Stimulated activated CD4-positive, alpha-beta T cell treated with anti-CD3 and anti-CD28 coated beads, Interleukin-1b, Interleukin-23, amount 100 ng/mL, for 48 hours (primary cell): ENCODE measurements at regions not wholly inside any gene's neighbourhood (a gene's known extent, or its start where the extent isn't known, plus 50 kb on each side); places are given as distances from the start of the nearest gene placed in this dataset.
"Not testable (repeated sequence)": the region's sequence is repeated elsewhere in the genome, so short reads cannot be mapped to it uniquely, and the experiment has no call there.

ENCODE experiments used
- DNase-seq: peaks from one replicate; pipeline ENCODE4 v3.0.0-alpha.2; 2020

DNA sequence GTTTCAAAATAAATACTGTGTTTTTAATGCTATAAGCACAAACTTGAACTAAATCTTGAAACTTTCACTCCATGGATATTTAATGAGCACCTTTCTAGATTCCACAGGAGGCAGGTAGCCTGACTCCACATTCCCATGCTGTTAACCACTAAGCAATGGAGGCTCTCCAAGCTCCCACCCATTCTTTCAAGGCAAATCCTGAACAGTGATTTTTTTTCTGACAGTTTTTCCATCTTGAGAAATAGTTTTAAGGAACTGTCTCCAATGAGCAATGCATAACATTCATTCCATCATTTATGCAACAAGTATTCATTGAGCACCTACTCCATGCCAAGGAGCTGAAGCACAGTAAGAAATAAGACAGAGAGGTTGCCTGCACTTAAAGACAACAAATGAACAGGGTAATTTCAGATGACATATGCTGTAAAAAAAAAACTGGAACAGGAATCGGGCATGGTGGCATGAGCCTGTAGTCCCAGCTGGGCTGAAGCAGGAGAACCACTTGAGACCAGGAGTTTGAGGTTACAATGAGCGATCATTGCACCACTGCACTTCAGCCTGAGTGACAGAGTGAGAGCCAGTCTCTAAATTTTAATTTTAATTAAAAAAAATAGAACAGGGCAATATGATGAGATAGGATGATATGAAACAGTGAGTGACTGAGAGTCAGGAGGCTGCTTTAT lies 102.3 kb upstream of the CPSF6 start:
- no peak for DNase-seq

DNA sequence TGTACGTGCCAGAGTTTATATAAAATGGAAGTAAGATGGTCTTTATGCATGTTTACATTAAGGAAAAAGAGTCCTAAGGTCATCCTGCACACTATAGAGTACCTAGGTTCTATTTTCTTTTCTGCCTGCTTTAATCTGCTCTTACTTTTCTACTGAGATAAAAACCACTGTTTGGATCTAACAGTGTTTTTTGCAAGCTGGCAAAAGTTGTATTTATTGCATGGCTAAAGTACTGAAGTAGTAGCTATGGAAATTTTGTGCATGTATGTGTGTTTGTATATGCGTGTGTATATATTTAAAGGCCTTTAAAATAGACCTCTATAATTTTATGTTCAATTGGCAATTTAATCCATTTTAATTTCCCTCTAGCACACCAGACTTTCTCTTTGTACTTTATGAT lies 98.3 kb upstream of the CPSF6 start:
- no peak for DNase-seq

DNA sequence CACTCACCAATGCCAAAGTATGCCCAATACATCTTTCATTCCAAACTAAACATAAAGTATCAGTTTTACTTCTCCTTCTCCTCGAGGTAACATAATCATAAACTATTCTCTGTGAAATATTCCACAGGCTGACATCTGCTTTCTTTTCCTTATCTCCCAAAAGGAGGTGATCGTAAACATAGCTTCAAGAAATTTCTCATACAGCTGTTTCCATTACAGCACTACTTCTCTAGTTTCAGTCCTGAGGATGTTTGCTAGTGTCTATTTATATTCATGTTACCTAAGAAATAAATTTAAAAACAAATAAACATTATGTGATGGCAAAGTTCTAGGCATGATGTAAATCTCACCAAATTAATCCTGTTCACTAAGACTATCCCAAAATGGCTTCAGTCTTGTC lies 90.1 kb upstream of the CPSF6 start:
- DNase-seq: no peak

DNA sequence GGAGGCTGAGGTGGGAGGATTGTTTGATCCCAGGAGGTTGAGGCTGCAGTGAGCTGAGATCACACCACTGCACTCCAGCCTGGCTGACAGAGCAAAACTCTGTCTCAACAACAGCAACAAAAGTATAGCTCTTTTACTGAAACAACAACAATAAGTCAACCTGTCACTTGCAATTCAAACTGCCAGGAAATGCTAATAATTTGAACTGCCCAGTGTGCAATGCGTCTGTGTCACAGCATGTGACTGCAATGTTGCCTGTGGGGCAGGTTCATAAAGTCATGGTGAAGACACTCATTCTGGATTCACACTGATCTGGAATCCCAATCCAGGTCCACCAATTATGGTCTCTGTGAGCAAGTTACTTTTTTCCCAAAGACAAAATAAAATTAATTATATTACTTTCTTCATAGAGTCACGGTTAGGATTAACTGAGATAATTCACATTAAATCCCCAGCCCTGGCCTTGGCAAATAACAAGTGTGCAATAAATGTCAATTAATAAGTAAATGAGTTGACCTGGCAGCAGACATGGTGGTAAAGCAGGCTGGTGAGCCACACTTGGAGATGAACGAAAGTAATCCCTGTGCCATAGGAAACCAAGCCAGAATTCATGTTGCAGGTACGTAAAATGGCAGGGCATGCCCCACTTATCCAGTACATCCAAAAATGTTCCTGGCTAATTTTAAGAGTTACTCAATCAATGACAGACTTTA lies 89.1 kb upstream of the CPSF6 start:
- no peak for DNase-seq

DNA sequence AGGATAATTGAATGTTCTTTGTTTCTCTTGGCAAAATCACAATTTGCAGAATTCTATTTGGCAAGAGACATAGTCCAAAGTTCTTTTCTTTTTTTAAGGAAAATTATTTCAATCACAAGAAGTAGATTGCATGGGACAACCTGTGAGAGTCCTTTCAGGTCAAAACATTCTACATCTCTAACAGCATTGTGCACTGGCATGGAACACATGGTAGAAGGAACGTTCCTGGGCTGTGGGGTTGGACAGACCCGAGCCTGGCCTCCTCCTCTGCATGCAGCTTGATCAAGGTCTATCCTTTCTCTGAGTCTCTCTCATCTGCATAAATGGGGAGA lies 88.6 kb upstream of the CPSF6 start:
- DNase-seq: no peak

DNA sequence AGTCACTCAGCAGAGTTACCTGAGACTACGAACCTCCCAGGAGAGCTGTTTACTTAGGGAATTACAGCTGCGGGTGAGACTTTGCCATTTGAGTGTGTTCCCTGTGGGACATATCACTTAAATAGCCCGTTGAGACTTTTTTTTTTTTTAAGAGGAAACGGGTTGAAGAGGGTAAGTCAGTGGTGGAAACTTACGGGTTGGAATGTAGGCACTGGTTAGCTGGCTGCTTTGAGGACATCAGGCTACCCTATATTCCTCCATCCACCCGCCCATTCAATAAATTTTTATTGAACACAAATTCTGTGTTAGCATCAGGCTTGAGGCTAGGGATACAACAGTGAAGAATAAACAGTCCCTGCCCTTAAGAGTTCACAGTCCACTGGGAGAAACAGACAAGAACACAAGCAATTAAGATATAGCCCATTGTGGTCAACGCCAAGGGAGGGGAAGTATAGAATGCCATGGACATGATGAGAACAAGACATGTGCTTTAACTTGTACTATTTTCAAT lies 88.1 kb upstream of the CPSF6 start:
- no peak for DNase-seq

DNA sequence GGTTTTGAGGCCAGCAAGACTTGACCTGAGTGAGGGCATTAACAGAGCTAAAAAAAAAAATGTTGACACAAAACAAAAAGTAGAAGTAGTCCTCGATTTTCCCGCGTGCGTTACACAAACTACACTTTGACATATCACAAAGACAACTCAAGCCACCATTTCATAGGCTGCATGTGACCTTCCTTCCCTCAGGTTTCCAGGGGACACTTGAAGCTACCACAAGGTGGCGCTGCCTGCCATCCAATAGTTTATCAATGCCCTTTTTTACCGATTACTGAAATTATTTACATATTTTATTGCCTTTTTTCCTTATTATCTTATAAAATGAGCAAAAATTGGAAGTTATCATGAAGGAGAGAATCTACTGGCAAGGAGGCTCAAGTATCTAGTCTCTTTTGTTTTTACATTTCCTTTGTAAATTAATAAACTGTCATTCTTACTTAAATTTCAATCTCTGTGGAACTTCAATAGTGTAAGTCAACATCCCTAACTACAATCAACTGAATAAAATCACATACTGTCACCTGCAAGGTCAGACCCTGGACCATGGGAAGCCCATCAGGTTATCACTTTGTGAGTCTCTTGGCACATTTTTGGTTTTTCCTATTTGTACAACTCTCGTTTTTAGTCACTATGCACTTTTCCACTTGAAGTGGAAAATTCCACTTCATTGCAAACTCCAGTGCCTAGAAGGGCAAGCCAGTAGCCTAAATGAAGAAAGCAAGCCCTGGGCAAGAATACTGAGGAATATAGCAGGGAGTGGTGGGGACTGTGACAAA lies 84.6 kb upstream of the CPSF6 start:
- peak; percentile 77 for DNase-seq

DNA sequence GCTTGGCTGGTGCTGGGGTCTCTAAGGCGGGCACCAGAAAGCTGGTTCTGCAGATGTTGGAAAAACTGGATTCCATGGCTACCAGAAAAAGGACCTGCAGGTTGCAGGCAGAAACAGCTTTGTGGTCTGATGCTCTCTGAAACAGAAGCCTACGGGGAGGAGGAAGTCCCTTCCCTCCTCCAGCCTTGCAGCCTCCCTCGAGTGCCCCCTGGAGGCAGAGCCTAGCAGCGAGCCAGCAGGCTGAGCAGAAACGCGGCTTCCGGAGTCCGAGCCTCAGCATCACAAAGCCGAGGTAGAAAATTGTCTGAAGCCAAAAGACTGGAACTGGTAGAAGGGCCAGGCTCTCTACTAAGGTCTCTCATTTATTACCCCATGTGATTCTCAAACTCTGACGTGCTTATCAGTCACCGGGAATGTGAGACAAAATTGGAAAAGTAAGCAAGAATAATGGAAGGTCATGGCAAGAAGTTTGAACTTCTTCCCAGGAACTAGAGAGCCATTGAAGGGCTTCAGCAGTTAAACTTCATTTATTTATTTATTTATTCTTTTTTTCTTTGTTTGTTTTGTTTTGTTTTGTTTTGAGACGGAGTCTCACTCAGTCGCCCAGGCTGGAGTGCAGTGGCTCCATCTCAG lies 82.2 kb upstream of the CPSF6 start:
- DNase-seq: peak; percentile 92

DNA sequence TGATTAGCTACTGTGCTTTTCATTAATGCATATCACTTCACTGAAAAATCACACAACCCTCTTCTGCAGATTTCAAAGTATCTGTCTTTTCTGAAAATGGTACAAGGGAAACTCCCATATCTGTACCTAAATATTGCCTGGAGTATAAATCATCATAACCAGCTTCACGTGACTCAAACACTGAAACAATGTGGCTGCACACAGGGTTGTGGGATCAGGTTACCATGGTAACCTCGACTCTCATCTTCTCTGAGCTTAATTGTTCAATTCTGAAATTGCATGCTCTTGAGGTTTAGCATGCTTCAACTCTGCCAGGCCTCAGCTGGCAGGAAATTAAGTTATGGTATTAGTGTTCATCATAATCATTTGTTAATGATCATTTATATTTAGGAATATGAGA lies 77.5 kb upstream of the CPSF6 start:
- peak; percentile 69 for DNase-seq

DNA sequence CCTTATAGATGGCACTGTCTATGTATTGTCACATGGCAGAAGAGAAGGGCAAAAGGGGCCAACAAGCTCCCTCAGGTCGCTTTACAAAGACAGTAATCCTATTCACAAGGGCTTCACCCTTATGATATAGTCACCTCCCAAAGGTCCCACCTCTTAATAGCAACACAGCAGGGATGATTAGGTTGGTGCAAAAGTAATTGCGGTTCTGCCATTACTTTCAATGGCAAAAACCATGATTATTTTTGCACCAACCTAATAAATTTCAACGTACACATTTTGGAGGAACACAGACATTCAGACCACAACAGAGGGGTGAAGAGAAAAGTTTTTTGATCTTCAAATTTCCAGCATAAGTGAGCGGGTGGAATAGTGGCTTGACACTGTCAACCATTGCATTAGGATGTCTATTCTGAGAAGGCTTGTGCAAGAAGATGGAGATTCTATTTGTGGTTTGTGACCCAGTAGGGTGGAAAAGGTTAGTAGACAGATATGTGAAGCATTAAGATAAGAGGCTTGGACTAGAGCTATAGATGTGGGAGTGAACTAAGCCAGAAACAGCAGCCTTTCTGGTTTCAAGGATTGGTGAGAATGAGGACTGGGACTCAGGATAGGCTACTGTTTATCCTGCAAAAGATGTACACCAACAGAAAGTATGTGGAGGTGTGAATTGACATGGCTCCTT lies 75.5 kb upstream of the CPSF6 start:
- no peak for DNase-seq

DNA sequence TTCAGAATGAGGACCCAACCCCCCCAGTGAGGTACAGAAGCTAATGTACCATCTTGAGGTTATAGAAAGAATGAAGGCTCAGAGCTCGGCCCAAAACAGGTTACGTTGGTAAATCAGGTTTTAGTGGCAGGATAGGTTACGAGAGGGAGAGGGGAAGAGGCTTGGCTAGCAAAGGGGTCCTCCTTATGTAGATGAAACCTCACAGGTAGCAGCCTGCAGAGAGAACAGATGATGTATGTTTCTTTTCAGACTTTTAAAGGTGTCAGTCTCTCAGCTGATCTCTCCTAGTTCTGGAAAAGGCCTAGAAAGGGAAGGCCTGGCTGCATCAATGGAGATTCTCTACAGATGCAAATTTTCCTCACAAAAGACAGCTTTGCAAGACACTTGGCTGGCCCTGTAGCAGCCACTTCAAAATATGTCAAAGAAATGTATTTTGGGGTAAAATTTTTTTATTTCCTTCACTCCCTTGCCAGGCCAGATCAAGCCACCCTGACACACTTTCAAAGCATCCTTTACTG lies 71.7 kb upstream of the CPSF6 start:
- no peak for DNase-seq

DNA sequence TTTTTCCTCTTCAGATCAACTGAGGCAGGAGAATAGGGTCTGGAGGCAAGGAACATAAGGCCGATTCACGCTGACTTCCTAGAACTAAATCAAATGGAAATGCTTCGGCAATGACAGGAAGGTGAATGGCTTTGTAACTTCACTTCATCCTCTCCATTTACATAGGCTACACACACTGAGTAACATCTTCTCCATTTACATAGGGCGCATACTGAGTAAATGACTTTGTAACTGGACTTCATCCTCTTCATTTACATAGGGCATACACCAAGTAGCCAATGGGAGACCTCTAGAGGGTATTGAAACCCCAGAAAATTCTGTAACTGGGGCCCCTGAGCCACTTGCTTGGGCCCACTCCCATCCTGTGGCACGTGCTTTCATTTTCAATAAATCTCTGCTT lies 71.0 kb upstream of the CPSF6 start:
- DNase-seq: no peak

DNA sequence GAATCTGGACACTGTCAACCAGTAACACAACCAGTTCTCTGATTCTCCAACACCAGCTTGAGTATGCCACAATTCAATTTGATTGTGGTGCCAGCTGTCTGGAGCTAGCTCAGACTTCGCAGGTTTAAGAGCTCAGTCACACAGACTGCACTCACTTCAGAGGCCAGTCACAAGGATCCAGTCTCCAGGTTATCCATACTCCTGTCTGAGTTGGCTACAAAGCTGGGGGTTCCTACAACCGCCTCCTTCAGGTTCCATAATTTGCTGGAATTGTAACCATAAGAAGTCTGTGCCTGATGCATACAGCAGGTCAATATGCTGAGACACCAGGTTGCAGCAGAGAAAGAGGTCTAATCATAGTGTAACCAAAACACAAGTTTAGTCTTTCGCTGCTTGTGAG lies 70.5 kb upstream of the CPSF6 start:
- no peak for DNase-seq

DNA sequence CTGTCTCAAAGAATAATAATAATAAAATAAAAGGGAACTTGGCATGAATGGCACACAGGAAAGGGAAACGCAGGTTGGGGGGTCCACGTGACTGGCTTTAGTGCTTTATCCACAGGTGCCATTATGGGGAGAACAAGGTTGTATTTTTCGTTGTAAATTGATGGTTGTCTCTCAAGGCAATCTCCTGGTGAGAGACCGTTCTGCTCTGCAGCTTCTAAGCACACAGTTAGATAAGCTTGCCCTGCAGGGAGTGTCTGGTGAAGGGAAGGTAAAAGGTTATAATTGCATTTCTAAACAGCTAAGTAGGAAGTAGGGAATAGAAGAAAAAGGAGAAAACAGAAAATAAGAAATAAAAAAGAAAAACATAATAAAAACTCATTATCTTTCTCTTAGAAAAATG lies 69.1 kb upstream of the CPSF6 start:
- no peak for DNase-seq

DNA sequence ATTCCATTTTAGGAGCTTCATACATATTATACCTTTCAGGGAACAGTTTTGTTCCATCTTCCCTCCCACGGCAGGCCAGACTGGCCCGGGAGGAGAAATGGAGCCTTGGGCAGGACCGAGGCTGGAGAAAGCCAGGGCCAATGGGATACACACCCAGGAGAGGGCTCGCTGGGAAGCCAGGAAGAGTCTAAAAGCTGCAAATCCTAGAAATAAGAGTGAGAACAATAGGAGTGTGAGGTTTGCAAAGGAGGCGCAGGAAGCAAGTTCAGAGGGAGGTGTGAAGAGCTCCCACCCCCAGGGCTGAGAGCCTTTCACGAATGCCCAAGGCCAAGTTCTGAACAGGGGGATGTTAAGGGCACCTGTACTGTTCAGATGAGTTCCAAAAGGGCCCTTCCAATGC lies 67.5 kb upstream of the CPSF6 start:
- no peak for DNase-seq

DNA sequence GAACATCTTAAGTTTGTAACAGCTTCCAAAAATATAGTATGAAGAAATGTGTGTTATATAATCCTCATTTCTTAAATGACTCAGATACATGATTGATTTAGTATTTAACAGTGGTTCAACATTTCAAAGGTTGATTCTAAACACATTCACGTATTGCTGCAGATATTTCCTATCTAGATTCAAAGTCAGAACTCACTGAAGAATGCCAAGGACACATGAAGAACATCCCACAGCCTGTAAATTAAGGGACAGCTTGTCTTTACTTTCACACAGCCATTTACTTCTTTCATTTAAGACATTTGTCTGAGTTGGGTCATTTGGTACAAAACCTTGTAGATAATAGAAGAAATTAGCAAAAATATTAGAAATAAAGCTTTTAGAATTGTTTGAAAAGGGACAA lies 66.9 kb upstream of the CPSF6 start:
- no peak for DNase-seq

DNA sequence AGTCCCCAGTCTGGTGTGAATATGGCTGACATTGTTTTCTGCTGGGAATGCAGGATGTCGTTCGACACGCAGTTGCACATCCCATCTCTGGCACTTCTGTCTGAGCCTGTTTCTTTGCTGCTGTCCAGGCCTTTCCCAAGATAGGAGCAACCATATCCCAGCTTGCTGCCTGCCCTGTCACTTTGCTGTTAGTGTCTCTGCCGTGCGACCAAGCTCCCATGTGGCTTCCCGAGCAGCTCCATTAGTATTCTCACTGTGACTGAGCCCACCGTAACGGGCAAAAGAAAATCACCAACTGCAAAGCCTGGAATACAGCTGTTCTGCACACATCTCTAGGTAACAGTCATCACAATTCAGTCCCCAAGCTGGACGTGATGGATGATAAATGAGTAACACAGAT lies 66.0 kb upstream of the CPSF6 start:
- DNase-seq: no peak

DNA sequence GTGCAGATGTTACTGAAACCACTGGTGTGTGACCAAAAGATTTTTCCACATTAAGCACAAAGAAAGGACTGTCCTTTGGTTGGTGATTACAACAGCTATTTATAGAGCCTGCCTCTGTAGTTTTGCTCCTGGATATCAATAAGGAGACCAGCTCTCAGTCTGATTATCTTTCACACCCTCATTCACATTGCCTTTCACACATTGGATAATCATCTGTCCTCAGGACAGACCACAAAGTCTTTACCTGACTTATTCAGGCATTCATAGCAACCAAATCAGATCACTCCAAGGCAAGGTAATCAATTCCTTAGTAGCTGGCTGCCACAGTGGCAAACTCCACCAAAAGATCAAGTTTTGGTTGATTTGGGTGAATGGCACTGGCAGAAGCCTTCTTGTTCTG lies 59.6 kb upstream of the CPSF6 start:
- no peak for DNase-seq

DNA sequence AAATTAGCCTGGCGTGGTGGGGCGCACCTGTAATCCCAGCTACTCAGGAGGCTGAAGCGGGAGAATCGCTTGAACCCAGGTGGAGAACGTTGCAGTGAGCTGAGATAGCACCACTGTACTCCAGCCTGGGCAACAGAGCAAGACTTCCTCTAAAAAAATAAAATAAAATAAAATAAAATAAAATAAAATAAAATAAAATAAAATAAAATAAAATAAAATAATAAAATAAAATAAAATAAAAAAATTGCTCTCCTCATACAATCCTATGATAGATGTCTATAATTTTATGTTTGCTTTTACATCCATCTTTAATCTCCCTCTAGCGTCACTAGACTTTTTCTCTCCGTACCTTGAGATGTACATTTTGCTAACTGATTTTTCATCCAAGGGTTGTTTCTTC lies 51.8 kb upstream of the CPSF6 start:
- not testable (repeated sequence) for DNase-seq

DNA sequence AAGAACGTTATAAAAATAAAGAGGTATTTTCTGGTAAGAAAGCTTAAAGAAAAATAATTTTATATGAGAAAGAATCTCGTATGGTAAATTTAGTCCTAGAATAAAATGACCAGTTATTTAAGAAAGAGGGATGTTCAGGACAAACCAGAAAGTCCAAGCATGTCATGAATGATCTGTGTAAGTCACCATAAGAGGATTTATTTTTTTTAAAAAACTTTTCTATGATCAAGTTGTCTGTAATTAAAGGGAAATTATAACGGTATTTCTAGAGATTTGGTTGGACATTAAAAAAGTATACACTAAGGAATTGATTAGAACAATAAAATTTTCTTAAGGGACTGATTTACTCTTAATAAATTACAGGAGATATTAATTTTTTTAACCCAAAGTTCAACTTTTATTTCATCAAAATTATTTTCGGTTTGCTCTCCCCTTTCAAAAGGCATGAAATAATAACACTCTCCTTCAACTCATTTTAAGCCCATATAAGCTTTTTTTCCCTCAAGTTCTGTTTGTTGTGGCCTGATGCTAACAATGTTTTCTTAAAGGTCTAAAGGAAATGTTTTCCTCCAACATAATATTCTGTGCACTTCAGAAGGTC lies 49.9 kb upstream of the CPSF6 start:
- no peak for DNase-seq
